Spleen (tissue), 11 donors: ENCODE measurements at regions not wholly inside any gene's neighbourhood (a gene's known extent, or its start where the extent isn't known, plus 50 kb on each side); places are given as distances from the start of the nearest gene placed in this dataset.

Source experiments
- DNase-seq: peaks from one replicate; pipeline ENCODE4 v3.0.0-alpha.2; 2020
- H3K27ac ChIP-seq, 8 donors: fragments of 200-600 bp; sonication (generic) in 7 of 8; 1 replicate in 4 of 8; 2 replicates in 4 of 8; pipeline versions ENCODE4 v1.5.0 to v1.8.0; 2016 to 2021; ENCODE audit warnings: inconsistent platforms in 4 of 8, mild to moderate bottlenecking in 4 of 8, moderate library complexity in 1 of 8
- H3K27me3 ChIP-seq, 7 donors: fragments of 200-600 bp; sonication (generic) in 6 of 7; replicated peaks in 1 of 7; 1 replicate in 4 of 7; 2 replicates in 3 of 7; pipeline versions ENCODE4 v1.5.0 to v1.8.0; 2016 to 2021; ENCODE audit warnings: inconsistent platforms in 3 of 7, mild to moderate bottlenecking in 1 of 7
- H3K36me3 ChIP-seq, 6 donors: fragments of 200-600 bp; sonication (generic) in 5 of 6; 1 replicate in 4 of 6; 2 replicates in 2 of 6; pipeline versions ENCODE4 v1.5.0 to v1.8.0; 2016 to 2021; ENCODE audit warnings: inconsistent platforms in 2 of 6
- H3K4me1 ChIP-seq, 6 donors: fragments of 200-600 bp; sonication (generic) in 5 of 6; 1 replicate in 3 of 6; 2 replicates in 3 of 6; pipeline versions ENCODE4 v1.5.0 to v1.8.0; 2016 to 2021; ENCODE audit warnings: inconsistent platforms in 3 of 6
- H3K4me3 ChIP-seq, 8 donors: fragments of 200-600 bp; sonication (generic) in 7 of 8; 1 replicate in 4 of 8; 2 replicates in 4 of 8; pipeline versions ENCODE4 v1.5.0 to v1.8.0; 2016 to 2021; ENCODE audit warnings: inconsistent platforms in 4 of 8, mild to moderate bottlenecking in 4 of 8, moderate library complexity in 2 of 8
- H3K9me3 ChIP-seq, 8 donors: fragments of 200-600 bp; sonication (generic) in 7 of 8; 1 replicate in 4 of 8; 2 replicates in 4 of 8; pipeline versions ENCODE4 v1.5.0 to v1.8.0; 2016 to 2021; ENCODE audit warnings: inconsistent platforms in 4 of 8
- CTCF ChIP-seq, 11 experiments: fragments of 200-600 bp in 7 of 11; fragments of 450-650 bp in 4 of 11; sonication (generic) in 4 of 11; IDR thresholded peaks in 8 of 11; conservative IDR thresholded peaks in 3 of 11; 1 replicate in 7 of 11; 2 replicates in 4 of 11; pipeline versions ENCODE4 v1.4.0 to v1.8.0; 2016 to 2021; ENCODE audit warnings: antibody characterized with exemption in 11 of 11, inconsistent platforms in 4 of 11, mild to moderate bottlenecking in 1 of 11
- POLR2A ChIP-seq, 3 donors: fragments of 450-650 bp; IDR thresholded peaks; one replicate each; pipeline ENCODE4 v1.5.1; 2017; ENCODE audit warnings: antibody characterized with exemption in 3 of 3, mild to moderate bottlenecking in 1 of 3
- POLR2AphosphoS5 ChIP-seq, 3 donors: sonication (generic); formaldehyde crosslinking; IDR thresholded peaks; one replicate each; pipeline ENCODE4 v1.5.1; 2017; ENCODE audit warnings: antibody characterized with exemption in 3 of 3
- WGBS, 5 donors: extraction: QIAGEN DNeasy Blood & Tissue Kit in 3 of 5; methylation state at CpG; one replicate each; pipeline versions ENCODE4 v1.1.5 to v1.1.7; 2013 to 2018; 5-methylcytosine and 5-hydroxymethylcytosine counted together
- intact Hi-C: fragments of 100-400 bp; cut with DNase I; formaldehyde crosslinking; loops from one replicate; pipeline ENCODE4 v1.15.0; 2023; ENCODE audit warnings: low total_unique reads
- donor health status: healthy with polysubstance abuse.
- donor health status: DM: no; HTN: no; CAD: no; lungs with moderate emphysema.
- donor health status: DM: no; HTN: no; CAD: no.
- donor health status: Bipolar disorder and iron deficiency.
- donor health status: healthy.
- donor health status: DM: no; HTN: no; CAD: no.
- donor health status: DM: yes; HTN: yes; CAD: no.

- Histone ChIP-seq H3K27me3 (no peaks in the 10 kb centered on the region), H3K36me3 (no peaks in the 10 kb centered on the region), H3K27ac (no peak overlapping the region), H3K4me1 (no peaks in the 10 kb centered on the region), H3K4me3 (no peak overlapping the region), H3K9me3 (no peaks in the 10 kb centered on the region)
- no peak for DNase-seq
- intact Hi-C loops: no loop called here
- 66 to 72% (median 70%) methylated on average over 7 of the region's 7 CpGs for WGBS, 5 donors
- TF ChIP-seq CTCF (IDR thresholded peaks at IDR 0.05 in 8 of 11, conservative IDR thresholded peaks at IDR 0.05 in 3 of 11) (no peak), POLR2AphosphoS5 (IDR thresholded peaks at IDR 0.05) (no peak), POLR2A (IDR thresholded peaks at IDR 0.05) (no peak)
These were observed 1633.9 kb downstream of the GRIK2 start for GRCh38 chr6:103027271-103027931.

DNA sequence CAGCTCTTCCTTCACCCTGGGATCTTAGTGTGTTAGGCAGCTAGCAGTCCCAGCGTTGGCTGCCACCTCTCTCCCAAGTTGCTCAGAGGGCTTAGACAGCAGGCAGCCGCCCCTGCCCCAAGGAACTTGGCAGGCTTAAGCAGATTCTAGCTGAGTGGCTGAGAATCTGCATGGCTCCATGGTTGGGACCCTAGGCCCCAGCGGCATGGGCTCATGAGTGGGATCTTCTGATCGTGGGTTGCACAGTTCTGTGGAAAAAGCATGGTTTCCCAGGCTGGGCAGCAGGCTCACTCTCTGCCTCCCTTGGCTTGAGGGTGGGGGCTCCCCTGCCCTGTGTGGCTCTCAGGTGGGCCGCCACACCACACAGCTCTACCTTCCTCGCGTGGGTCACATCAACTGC is 1624.9 kb downstream of the GRIK2 start:
- no peak for TF ChIP-seq POLR2AphosphoS5 (IDR thresholded peaks at IDR 0.05)
- no peak for TF ChIP-seq CTCF (IDR thresholded peaks at IDR 0.05 in 8 of 11, conservative IDR thresholded peaks at IDR 0.05 in 3 of 11)
- no peak for TF ChIP-seq POLR2A (IDR thresholded peaks at IDR 0.05)
- no peak overlapping the region for H3K4me3 ChIP-seq
- 85 to 97% (median 88%) methylated on average over 7 of the region's 7 CpGs for WGBS, 5 donors
- no peaks in the 10 kb centered on the region for H3K27me3 ChIP-seq
- no peak for DNase-seq
- H3K9me3 ChIP-seq: peaks cover 0 to 9% (median 2%) of the 10 kb centered on the region in 8 donors
- H3K27ac ChIP-seq: no peak overlapping the region
- no peaks in the 10 kb centered on the region for H3K36me3 ChIP-seq
- intact Hi-C loops: no loop called here
- no peaks in the 10 kb centered on the region for H3K4me1 ChIP-seq

DNA sequence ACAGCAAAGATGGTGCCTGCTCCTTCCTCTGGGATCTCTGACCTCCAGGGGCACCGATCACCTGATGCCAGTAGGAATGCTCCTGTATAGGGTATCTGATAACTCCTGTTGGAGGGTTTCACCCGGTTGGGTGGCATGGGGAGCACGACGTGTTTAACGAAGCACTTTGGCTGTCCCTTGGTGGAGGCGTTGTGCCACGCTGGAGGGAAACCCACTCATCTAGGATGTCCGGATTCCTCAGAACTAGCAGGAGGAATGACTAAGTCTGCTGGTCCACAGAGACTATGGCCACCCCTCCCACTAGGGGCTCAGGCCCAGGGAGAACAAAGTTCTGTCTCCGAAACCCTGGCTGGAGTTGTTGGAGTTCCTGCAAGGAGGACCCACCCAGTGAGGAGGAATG is 1624.4 kb downstream of the GRIK2 start:
- no peaks in the 10 kb centered on the region for H3K36me3 ChIP-seq
- peaks cover 0 to 14% (median 2%) of the 10 kb centered on the region in 8 donors for H3K9me3 ChIP-seq
- H3K27me3 ChIP-seq: no peaks in the 10 kb centered on the region
- H3K4me1 ChIP-seq: no peaks in the 10 kb centered on the region
- H3K27ac ChIP-seq: no peak overlapping the region
- WGBS, 5 donors: 89 to 100% (median 93%) methylated on average over 1 to 9 of the region's 9 CpGs
- TF ChIP-seq POLR2A (IDR thresholded peaks at IDR 0.05) (no peak), CTCF (IDR thresholded peaks at IDR 0.05 in 8 of 11, conservative IDR thresholded peaks at IDR 0.05 in 3 of 11) (no peak), POLR2AphosphoS5 (IDR thresholded peaks at IDR 0.05) (no peak)
- DNase-seq: no peak
- no peak overlapping the region for H3K4me3 ChIP-seq
- intact Hi-C loops: no loop called here

DNA sequence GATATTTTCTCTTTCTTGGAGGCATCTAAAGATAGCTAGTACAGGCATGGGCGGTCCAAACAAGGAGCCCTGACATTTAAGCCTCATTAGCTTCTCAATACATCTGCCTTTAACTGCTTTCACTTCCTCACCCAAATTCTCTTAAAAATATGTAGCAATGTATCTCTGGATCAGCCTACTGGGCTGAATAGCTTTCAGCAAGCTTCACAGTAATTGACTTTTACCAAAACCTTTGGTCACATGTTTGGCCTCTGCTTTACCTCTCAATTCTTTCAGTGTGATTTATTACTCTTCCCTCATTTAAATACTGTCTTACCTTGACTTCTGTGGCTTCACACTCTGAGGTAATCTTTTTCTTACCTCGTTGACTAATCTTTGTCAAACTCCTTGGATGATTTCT is 1618.1 kb downstream of the GRIK2 start:
- H3K36me3 ChIP-seq: no peaks in the 10 kb centered on the region
- intact Hi-C loops: no loop called here
- DNase-seq: no peak
- TF ChIP-seq POLR2AphosphoS5 (IDR thresholded peaks at IDR 0.05) (no peak), CTCF (IDR thresholded peaks at IDR 0.05 in 8 of 11, conservative IDR thresholded peaks at IDR 0.05 in 3 of 11) (no peak), POLR2A (IDR thresholded peaks at IDR 0.05) (no peak)
- no peaks in the 10 kb centered on the region for H3K4me1 ChIP-seq
- WGBS, 5 donors: 48 to 72% (median 57%) methylated on average over 2 of the region's 2 CpGs
- H3K9me3 ChIP-seq: peaks cover 0 to 37% (median 10%) of the 10 kb centered on the region in 8 donors
- no peaks in the 10 kb centered on the region for H3K27me3 ChIP-seq
- no peak overlapping the region for H3K27ac ChIP-seq
- no peak overlapping the region for H3K4me3 ChIP-seq
